B cell (primary cell): ENCODE measurements at regions not wholly inside any gene's neighbourhood (a gene's known extent, or its start where the extent isn't known, plus 50 kb on each side); places are given as distances from the start of the nearest gene placed in this dataset.

Experiments
- ATAC-seq: fragments of 200-7000 bp; cut with Tn5 transposase; one replicate; pipeline ENCODE4 v1.10.0; 2021; ENCODE audit warnings: low read depth, mild to moderate bottlenecking, moderate number of reproducible peaks, moderate library complexity
- CTCF ChIA-PET: fragments of 350-600 bp; sonication (Branson Sonifier 250); formaldehyde crosslinking; loops from one replicate; lab custom pipeline; 2021; ENCODE audit warnings: antibody characterized with exemption, inconsistent platforms; lab: Charles Lee
- POLR2A ChIA-PET: fragments of 350-600 bp; sonication (Branson Sonifier 250); formaldehyde crosslinking; loops from one replicate; lab custom pipeline; 2021; ENCODE audit warnings: antibody characterized with exemption; lab: Charles Lee
- DNase-seq: peaks from one replicate; pipeline ENCODE4 v3.0.0; 2013
- H2AFZ ChIP-seq: 2 replicates; pipeline ENCODE4 v1.6.1; 2012; ENCODE audit warnings: mild to moderate bottlenecking, low read depth, low read length; ENCODE audit not compliant: insufficient read depth, poor library complexity, severe bottlenecking
- H3K27ac ChIP-seq, 2 donors: 1 replicate in 1 of 2; 2 replicates in 1 of 2; pipeline ENCODE4 v1.5.1; 2012 to 2013; ENCODE audit warnings: low read length in 2 of 2, mild to moderate bottlenecking in 2 of 2, moderate library complexity in 1 of 2
- H3K27me3 ChIP-seq, 4 experiments: fragments of 200-600 bp in 1 of 4; sonication (generic) in 1 of 4; replicated peaks in 1 of 4; 1 replicate in 2 of 4; 2 replicates in 2 of 4; pipeline versions ENCODE4 v1.6.1 to v1.7.0; 2013 to 2016; ENCODE audit warnings: low read length in 3 of 4, mild to moderate bottlenecking in 2 of 4, mixed read lengths in 1 of 4, moderate library complexity in 1 of 4; ENCODE audit not compliant: insufficient read depth in 4 of 4, control insufficient read depth in 3 of 4; ENCODE audit errors: control extremely low read depth in 1 of 4
- H3K36me3 ChIP-seq, 2 experiments: replicated peaks in 1 of 2; 1 replicate in 1 of 2; 2 replicates in 1 of 2; pipeline versions ENCODE4 v1.6.1 to v1.7.1; 2013; ENCODE audit warnings: low read length in 1 of 2; ENCODE audit not compliant: insufficient read depth in 2 of 2, control insufficient read depth in 1 of 2; ENCODE audit errors: control extremely low read depth in 1 of 2, extremely low read depth in 1 of 2
- H3K4me1 ChIP-seq, 2 donors: fragments of 200-600 bp in 1 of 2; sonication (generic) in 1 of 2; 1 replicate in 1 of 2; 2 replicates in 1 of 2; pipeline versions ENCODE4 v1.5.1 to v1.6.1; 2013 to 2017; ENCODE audit warnings: low read length in 2 of 2; ENCODE audit not compliant: control insufficient read depth in 2 of 2, insufficient read depth in 2 of 2
- H3K4me2 ChIP-seq: replicated peaks from 2 replicates; pipeline ENCODE3; 2012; ENCODE audit warnings: mild to moderate bottlenecking, low read depth, low read length; ENCODE audit not compliant: poor library complexity, severe bottlenecking
- H3K4me3 ChIP-seq, 5 experiments: fragments of 200-600 bp in 1 of 5; sonication (generic) in 1 of 5; 1 replicate in 3 of 5; 2 replicates in 2 of 5; pipeline versions ENCODE4 v1.5.1 to v1.7.0; 2011 to 2016; ENCODE audit warnings: low read length in 4 of 5, mild to moderate bottlenecking in 4 of 5, low read depth in 2 of 5, control low read depth in 1 of 5, moderate library complexity in 1 of 5; ENCODE audit not compliant: insufficient read depth in 1 of 5; ENCODE audit errors: control extremely low read depth in 1 of 5, extremely low read depth in 1 of 5
- H3K79me2 ChIP-seq: fragments of 200-600 bp; sonication (generic); one replicate; pipeline ENCODE4 v1.6.0; 2016; ENCODE audit warnings: low read length; ENCODE audit not compliant: control insufficient read depth, insufficient read depth
- H3K9ac ChIP-seq: fragments of 200-600 bp; sonication (generic); 2 replicates; pipeline ENCODE4 v1.6.1; 2017; ENCODE audit warnings: mild to moderate bottlenecking, low read length, moderate library complexity
- H3K9me3 ChIP-seq, 3 donors: one replicate each; pipeline versions ENCODE4 v1.6.1 to v1.7.1; 2013; ENCODE audit warnings: low read length in 2 of 3; ENCODE audit not compliant: control insufficient read depth in 2 of 3, insufficient read depth in 1 of 3; ENCODE audit errors: control extremely low read depth in 1 of 3
- H4K20me1 ChIP-seq: 2 replicates; pipeline ENCODE4 v1.6.0; 2012; ENCODE audit warnings: mild to moderate bottlenecking, low read length; ENCODE audit not compliant: insufficient read depth, control insufficient read depth, poor library complexity, severe bottlenecking
- H3K27ac Mint-ChIP-seq: one replicate; pipeline ENCODE4 v1.8.0; 2021; ENCODE audit warnings: mixed read lengths
- H3K27me3 Mint-ChIP-seq: one replicate; pipeline ENCODE4 v1.8.0; 2021; ENCODE audit warnings: mixed read lengths
- H3K4me1 Mint-ChIP-seq: one replicate; pipeline ENCODE4 v1.8.0; 2021; ENCODE audit warnings: mixed read lengths
- H3K4me3 Mint-ChIP-seq: one replicate; pipeline ENCODE4 v1.8.0; 2021; ENCODE audit warnings: mixed read lengths
- H3K9me3 Mint-ChIP-seq: one replicate; pipeline ENCODE4 v1.8.0; 2022; ENCODE audit warnings: mixed read lengths; ENCODE audit not compliant: insufficient read depth
- EZH2 ChIP-seq: IDR thresholded peaks from 2 replicates; pipeline ENCODE4 v1.6.1; 2012; ENCODE audit warnings: borderline replicate concordance, low read depth, mild to moderate bottlenecking, moderate library complexity, low read length; ENCODE audit not compliant: insufficient read depth, poor library complexity, severe bottlenecking
- WGBS: methylation state at CpG from one replicate; pipeline ENCODE4 v1.1.5; 2013; ENCODE audit warnings: missing lambda C conversion rate; ENCODE audit not compliant: insufficient coverage; 5-methylcytosine and 5-hydroxymethylcytosine counted together
- intact Hi-C: fragments of 100-400 bp; cut with micrococcal nuclease; formaldehyde crosslinking; loops from one replicate; pipeline ENCODE4 v1.10.0; 2022
- TF ChIP-seq, protein P1 (sequence below): fragments of 200-600 bp; IDR thresholded peaks from one replicate; pipeline ENCODE4 v1.8.0; 2022; ENCODE audit warnings: antibody characterized with exemption, mild to moderate bottlenecking

GRCh38 chr12:131615326-131616042 lies 95.4 kb upstream of the SFSWAP start:
- Histone ChIP-seq H3K79me2 (no peaks in the 10 kb centered on the region), H3K4me2 (no peak overlapping the region), H3K27ac (no peak overlapping the region), H3K9me3 (no peaks in the 10 kb centered on the region), H2AFZ (no peak overlapping the region), H3K4me3 (no peak overlapping the region), H3K4me1 (peaks cover 4 to 6% of the 10 kb centered on the region in 2 donors), H3K36me3 (no peaks in the 10 kb centered on the region), H4K20me1 (no peaks in the 10 kb centered on the region), H3K27me3 (peaks cover 0 to 4% (median 0%) of the 10 kb centered on the region in 4 experiments), H3K9ac (no peak overlapping the region)
- POLR2A ChIA-PET = no interaction called here
- no peaks in the 10 kb centered on the region for H3K9me3 Mint-ChIP-seq
- no peak for TF ChIP-seq EZH2
- TF ChIP-seq, protein P1, sequence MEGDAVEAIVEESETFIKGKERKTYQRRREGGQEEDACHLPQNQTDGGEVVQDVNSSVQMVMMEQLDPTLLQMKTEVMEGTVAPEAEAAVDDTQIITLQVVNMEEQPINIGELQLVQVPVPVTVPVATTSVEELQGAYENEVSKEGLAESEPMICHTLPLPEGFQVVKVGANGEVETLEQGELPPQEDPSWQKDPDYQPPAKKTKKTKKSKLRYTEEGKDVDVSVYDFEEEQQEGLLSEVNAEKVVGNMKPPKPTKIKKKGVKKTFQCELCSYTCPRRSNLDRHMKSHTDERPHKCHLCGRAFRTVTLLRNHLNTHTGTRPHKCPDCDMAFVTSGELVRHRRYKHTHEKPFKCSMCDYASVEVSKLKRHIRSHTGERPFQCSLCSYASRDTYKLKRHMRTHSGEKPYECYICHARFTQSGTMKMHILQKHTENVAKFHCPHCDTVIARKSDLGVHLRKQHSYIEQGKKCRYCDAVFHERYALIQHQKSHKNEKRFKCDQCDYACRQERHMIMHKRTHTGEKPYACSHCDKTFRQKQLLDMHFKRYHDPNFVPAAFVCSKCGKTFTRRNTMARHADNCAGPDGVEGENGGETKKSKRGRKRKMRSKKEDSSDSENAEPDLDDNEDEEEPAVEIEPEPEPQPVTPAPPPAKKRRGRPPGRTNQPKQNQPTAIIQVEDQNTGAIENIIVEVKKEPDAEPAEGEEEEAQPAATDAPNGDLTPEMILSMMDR = no peak
- H3K4me3 Mint-ChIP-seq = no peak overlapping the region
- no peak overlapping the region for H3K27ac Mint-ChIP-seq
- CTCF ChIA-PET = no interaction called here
- H3K4me1 Mint-ChIP-seq = no peaks in the 10 kb centered on the region
- 100% methylated on average over 1 of the region's 6 CpGs for WGBS
- intact Hi-C loops = no loop called here
- DNase-seq (no peak), ATAC-seq (no peak)
- H3K27me3 Mint-ChIP-seq = peaks cover 20% of the 10 kb centered on the region

- intact Hi-C loops = no loop called here
- Histone ChIP-seq H3K36me3 (no peaks in the 10 kb centered on the region), H3K4me2 (no peak overlapping the region), H3K4me1 (peaks cover 4 to 6% of the 10 kb centered on the region in 2 donors), H3K27ac (no peak overlapping the region), H3K4me3 (no peak overlapping the region), H3K27me3 (peaks cover 0 to 9% (median 0%) of the 10 kb centered on the region in 4 experiments), H2AFZ (no peak overlapping the region), H4K20me1 (no peaks in the 10 kb centered on the region), H3K9me3 (no peaks in the 10 kb centered on the region), H3K9ac (no peak overlapping the region), H3K79me2 (no peaks in the 10 kb centered on the region)
- WGBS = 87% methylated on average over 19 of the region's 19 CpGs
- POLR2A ChIA-PET = no interaction called here
- Mint-ChIP-seq H3K27ac (no peak overlapping the region), H3K27me3 (peaks cover 20% of the 10 kb centered on the region), H3K4me1 (no peaks in the 10 kb centered on the region), H3K4me3 (no peak overlapping the region), H3K9me3 (no peaks in the 10 kb centered on the region)
- TF ChIP-seq EZH2 = no peak
- TF ChIP-seq, protein P1 = no peak
- no peak for DNase-seq
- no peak for ATAC-seq
- CTCF ChIA-PET = no interaction called here
Observed at GRCh38 chr12:131616043-131616700, 94.7 kb upstream of the SFSWAP start.
